HG02973 (cell line): ENCODE measurements at regions not wholly inside any gene's neighbourhood (a gene's known extent, or its start where the extent isn't known, plus 50 kb on each side); places are given as distances from the start of the nearest gene placed in this dataset.

Experiments used
- ATAC-seq: cut with Tn5 transposase; IDR thresholded peaks from one replicate; pipeline ENCODE4 v1.9.1; 2021; ENCODE audit warnings: moderate library complexity; ENCODE audit not compliant: unreplicated experiment

DNA sequence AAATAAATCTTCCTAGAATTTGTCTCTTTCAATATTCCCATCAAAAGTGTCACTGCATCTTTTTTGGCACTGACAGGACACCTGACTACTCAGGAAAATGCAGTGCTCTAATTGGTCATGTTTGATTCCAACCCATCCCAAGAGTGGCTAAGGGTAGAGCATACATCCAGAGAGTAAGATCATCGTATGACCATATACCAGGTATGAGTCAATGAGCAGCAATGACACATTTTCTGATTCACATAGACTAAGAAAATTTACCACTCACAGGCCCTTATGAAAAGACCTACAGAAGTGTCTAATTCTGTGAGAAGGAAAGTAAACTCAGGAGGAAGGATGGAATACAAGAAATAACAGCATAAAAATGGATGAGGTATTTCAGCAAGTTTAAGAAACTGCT, 434.2 kb downstream of the ZIC1 start:
- no peak for ATAC-seq

DNA sequence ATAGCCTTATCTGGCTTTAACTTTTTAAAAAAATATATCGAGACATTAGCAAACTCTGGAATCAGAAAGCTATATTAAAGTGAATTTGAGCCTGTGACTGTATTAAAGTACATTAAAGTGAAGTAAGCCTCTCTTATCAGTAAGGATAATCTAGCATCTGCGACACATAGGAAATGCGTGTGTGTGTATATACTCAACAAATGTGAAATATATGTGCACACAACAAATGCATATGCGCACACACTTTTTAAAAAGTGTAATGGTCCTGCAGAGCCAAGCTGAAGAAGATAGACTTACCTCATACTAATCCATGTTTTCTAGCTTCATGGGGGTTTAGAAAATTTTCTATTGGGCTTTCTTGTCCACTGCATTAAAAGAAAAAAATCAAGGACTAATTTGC, 437.1 kb downstream of the ZIC1 start:
- ATAC-seq = no peak

GRCh38 chr3:147846854-147847478, 437.8 kb downstream of the ZIC1 start:
- no peak for ATAC-seq

GRCh38 chr3:147851062-147851461, 441.9 kb downstream of the ZIC1 start:
- ATAC-seq = no peak

DNA sequence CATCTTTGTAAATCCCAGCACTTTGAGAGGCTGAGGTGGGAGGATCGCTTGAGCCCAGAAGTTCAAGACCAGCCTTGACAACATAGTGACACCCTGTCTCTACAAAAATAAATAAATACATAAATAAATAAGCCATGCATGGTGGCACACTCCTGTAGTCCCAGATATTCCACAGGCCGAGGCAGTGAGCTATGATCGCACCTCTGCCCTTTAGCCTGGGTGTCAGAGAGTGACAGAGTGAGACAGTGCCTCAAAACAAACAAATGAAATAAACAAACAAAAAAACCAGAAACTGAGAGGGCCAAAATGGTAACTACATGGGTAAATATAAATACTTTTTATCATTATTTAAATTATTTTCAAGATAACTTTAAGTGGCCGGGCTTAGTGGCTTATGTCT, 445.4 kb downstream of the ZIC1 start:
- ATAC-seq = no peak

- no peak for ATAC-seq
These were observed 455.7 kb downstream of the ZIC1 start for GRCh38 chr3:147864754-147865354.

GRCh38 chr3:147866561-147866960, 457.4 kb downstream of the ZIC1 start:
- no peak for ATAC-seq

GRCh38 chr3:147872568-147872967, 463.4 kb downstream of the ZIC1 start:
- ATAC-seq = no peak

DNA sequence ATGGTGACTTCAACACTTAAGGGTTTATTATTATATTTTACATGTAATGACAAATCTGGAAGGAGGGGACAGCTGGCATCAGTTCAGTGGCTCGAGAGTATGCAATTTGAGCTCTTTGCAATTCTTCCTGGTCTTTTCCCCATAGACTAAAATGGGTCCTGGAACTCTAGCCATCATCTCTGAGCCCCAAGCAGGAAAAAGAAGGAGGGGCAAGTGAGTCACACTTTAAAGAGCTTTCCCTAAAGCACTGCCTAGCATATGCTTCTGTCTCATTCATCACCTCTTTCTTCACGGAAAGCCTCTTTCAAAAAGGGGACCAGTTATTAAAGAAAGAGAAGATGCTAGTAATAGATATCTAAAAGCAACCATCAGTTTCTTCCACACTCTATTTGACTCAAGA, 466.3 kb downstream of the ZIC1 start:
- no peak for ATAC-seq

DNA sequence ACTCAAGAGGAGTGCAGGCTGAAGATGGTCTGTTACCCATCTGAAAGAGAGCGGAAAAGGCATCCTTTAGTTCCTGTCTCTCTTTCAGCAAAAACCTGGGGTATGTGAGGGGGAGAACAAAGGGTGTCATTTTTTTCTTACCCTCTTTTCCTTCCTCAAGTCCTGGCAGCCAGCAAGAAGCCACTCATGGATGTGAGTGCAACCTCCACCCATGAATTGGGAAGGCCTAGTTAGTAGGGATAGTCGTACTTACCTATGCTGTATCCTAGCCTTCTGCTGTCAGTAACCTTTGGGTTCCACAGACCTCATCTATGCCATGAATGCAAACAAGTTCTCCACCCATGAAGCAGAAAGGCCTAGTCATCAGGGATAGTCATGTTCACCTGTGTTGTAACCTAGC, 472.8 kb downstream of the ZIC1 start:
- no peak for ATAC-seq

- no peak for ATAC-seq
These were observed 477.7 kb downstream of the ZIC1 start for GRCh38 chr3:147886879-147887278.

DNA sequence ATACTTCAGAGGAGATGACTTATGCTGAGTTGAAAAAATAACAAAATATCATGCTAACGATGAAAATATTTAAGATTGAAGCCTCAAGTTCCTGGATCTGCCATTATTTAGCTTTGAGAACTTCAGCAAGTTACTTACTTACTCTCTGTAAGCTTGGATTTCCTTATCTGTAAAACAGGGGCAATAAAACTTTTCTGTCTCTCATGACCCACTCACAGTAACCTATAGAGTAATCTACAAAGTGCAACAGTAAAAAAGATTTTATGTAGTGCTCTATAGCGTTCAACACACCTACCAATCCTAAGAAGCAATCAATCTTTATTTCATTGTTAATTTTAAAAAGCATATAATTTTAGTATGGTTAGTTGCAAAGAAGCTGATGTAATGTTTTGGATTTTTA, 478.6 kb downstream of the ZIC1 start:
- no peak for ATAC-seq

- ATAC-seq = peak; percentile 87
These were observed 480.9 kb downstream of the ZIC1 start for GRCh38 chr3:147890114-147890513.

DNA sequence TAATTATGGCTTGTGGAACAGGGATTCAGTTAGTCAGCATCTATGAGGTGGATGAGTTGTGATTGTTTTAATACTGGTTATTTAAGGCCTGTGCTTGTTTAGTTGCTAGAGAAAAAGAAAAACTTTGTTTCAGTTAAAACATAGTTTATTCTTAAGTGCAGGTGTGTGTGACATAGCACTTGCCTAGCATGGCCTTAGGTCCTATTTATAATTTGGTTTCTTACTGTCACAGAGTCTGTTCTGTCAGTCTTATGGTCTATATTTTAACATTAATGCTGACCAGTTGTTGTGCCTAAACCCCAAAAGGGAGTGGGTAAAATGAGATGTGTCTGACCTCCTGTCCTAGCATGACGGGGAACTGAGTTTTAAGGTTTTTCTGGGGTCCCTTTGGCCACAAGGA, 486.3 kb downstream of the ZIC1 start:
- ATAC-seq = no peak

GRCh38 chr3:147900851-147901250, 491.7 kb downstream of the ZIC1 start:
- ATAC-seq = no peak

DNA sequence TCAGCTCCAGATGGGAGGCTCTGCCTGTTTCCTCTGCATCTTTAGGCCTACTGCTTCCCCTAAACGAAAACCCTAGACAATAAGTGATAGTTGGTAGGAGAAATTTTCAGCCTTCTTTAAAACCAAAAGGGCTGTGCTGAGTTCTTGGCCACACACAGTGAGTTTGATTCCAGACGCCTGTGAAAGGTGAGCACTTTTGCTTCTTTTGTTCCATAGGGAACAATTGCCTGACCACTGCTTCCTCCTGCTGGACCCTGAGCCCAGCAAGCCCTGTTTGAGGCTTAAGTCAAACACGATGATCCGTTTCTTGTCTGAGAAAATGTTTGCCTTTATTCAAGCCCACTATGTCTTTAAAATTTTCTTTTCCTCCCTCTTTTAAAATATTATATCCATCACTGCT, 493.9 kb downstream of the ZIC1 start:
- no peak for ATAC-seq

GRCh38 chr3:147904421-147904820, 495.3 kb downstream of the ZIC1 start:
- ATAC-seq = no peak

DNA sequence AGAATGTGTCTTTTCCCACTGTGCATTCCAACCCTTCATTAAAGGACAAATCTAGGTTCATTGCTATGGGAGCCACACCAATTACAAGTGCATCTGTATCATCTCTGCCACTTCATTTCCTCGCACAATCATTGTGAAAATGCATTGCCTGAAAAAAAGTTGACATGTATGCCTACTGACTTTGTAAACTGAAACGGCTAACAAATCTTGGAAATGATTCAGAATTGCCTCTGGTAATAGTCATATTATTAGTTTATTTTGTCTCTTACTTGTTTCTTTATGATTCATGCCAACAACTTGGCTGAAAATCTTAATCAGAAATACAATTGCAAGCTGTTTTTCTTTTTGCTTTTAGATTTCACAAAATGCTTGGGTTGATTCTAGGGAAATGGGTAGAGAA, 497.1 kb downstream of the ZIC1 start:
- no peak for ATAC-seq

- ATAC-seq = no peak
These were observed 505.4 kb downstream of the ZIC1 start for GRCh38 chr3:147914532-147914931.

DNA sequence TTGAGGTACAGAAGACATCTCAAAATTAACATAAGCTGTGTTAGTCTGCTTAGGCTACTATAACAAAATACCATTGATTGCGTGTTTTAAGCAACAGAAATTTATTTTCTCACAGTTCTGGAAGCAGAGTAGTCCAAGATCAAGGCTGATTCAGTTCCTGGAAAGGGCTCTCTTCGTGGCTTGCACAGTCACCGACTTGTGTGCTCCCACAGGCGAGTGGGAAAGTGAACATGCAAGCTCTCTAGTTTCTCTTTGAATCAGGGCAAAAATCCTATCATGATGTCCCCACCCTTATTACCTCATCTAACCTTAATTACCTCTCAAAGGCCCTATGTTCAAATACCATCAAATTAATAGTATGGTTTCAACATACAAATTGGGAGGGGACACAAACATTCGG, 505.9 kb downstream of the ZIC1 start:
- no peak for ATAC-seq

DNA sequence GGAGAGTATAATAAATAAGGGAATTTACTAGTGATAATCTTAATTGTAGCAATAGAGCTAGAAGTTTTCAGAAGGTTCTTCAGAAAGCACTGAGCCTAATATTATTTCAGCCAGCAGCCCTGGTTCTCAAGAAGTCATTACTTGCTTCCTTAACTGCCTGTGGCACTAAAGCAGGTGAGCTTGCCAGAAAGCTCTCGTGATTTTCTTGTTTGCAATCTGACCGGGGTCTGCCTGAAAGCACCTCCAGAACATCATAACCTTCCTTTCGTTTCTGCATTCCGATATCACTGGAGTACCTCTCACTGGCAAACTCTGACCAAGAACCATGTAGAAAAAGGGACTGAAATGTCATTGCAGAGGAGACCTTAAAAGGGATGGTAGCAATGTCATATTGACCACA, 510.3 kb downstream of the ZIC1 start:
- ATAC-seq = no peak

GRCh38 chr3:147921051-147921450, 511.9 kb downstream of the ZIC1 start:
- ATAC-seq = no peak

DNA sequence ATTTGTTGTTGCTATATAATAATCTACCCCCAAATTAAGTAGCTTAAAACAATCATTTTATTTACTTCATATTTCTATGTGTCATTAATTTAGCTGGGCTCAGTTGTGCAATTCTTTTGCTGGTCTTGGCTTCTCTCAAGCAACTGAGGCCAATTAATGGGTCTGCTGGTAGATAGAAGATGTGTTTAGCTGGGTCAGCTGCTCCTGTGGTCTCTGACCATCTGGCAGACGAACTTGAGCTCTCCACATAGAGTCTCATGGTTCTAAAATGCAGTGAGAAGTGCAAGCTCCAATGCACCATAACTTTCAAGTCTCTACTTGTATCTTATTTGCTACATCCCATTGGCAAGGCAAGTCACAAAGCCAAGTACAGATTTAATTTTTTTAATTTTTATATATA, 515.6 kb downstream of the ZIC1 start:
- ATAC-seq = no peak
